ENCODE measurements at regions not wholly inside any gene's neighbourhood (a gene's known extent, or its start where the extent isn't known, plus 50 kb on each side); places are given as distances from the start of the nearest gene placed in this dataset.
"Not testable (repeated sequence)": the region's sequence is repeated elsewhere in the genome, so short reads cannot be mapped to it uniquely, and the experiment has no call there.

DNA sequence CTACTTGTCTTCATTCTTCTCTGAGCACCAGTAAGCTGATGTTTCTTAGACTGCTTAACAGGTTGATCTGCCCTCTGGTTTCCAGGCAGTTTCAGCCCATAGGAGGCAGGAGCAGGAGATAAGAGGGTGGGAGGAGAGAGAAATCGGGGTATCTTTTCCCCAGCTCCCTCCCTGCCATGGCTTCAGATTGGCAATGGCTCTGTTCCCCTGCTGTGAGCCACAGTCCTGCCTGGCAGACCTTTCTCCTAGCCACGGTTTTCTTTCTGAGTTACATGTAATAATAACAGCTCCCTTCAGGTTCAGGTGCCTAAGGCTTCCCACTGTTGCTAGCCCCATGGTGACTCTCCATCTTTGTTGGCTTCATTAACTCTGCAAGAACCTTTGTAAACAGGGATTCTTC, 115.3 kb downstream of the CD83 start:
- no peak for DNase-seq (ENCODE audit: low read depth)

DNA sequence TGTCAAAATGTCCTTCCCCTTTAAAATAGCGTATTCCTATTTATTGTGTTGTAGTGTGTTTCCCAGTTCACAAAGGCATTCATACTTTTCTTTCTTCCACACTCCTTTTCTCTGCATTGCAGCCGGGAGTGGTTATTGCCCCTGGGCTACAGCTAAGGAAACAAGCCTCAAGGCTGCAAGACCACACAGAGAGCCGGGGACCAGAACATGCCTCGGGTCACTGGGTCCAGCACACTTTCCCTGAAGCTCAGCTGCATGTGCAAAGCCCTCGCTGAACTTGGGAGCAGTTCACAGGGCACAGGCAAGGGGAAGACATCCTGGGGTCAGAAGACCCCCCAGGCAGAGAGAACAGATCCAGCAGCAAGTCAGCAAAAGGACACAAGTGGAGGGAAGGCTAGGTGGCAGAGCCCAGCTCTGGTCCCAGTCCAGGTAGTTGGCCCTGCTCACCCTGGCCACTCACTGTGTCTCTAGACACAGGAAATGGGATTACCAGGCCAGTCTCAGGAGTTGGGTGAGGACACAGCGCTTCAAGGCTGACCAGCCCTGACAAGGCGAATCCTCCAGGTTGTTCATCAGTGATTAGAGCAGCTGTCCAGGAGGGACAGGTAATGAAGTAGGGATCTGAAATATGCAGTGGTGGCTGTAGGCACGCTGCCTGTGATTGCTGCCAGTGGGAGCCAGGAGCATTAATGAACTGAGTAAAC, 118.2 kb downstream of the CD83 start:
- DNase-seq (ENCODE audit: low read depth), result no peak
- TF ChIP-seq, protein P1, sequence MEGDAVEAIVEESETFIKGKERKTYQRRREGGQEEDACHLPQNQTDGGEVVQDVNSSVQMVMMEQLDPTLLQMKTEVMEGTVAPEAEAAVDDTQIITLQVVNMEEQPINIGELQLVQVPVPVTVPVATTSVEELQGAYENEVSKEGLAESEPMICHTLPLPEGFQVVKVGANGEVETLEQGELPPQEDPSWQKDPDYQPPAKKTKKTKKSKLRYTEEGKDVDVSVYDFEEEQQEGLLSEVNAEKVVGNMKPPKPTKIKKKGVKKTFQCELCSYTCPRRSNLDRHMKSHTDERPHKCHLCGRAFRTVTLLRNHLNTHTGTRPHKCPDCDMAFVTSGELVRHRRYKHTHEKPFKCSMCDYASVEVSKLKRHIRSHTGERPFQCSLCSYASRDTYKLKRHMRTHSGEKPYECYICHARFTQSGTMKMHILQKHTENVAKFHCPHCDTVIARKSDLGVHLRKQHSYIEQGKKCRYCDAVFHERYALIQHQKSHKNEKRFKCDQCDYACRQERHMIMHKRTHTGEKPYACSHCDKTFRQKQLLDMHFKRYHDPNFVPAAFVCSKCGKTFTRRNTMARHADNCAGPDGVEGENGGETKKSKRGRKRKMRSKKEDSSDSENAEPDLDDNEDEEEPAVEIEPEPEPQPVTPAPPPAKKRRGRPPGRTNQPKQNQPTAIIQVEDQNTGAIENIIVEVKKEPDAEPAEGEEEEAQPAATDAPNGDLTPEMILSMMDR (IDR thresholded peaks at IDR 0.05; ENCODE audit: control insufficient read depth, insufficient read depth, low read depth, low read length, missing control alignments), result no peak

More for the DNA sequence above, 115.3 kb downstream of the CD83 start:
- TF ChIP-seq, protein P1 (IDR thresholded peaks at IDR 0.05; ENCODE audit: control insufficient read depth, insufficient read depth, low read depth, low read length, missing control alignments), result no peak
- H3K4me3 ChIP-seq (ENCODE audit: control insufficient read depth, low read depth, low read length), result no peak overlapping the region

GRCh38 chr6:14239097-14239496, 121.5 kb downstream of the CD83 start:
- H3K4me3 ChIP-seq (ENCODE audit: control insufficient read depth, low read depth, low read length), result no peak overlapping the region
- TF ChIP-seq, protein P1 (IDR thresholded peaks at IDR 0.05; ENCODE audit: control insufficient read depth, insufficient read depth, low read depth, low read length, missing control alignments), result no peak
- DNase-seq (ENCODE audit: low read depth), result no peak

More for the DNA sequence above, 118.2 kb downstream of the CD83 start:
- no peak overlapping the region for H3K4me3 ChIP-seq (ENCODE audit: control insufficient read depth, low read depth, low read length)

DNA sequence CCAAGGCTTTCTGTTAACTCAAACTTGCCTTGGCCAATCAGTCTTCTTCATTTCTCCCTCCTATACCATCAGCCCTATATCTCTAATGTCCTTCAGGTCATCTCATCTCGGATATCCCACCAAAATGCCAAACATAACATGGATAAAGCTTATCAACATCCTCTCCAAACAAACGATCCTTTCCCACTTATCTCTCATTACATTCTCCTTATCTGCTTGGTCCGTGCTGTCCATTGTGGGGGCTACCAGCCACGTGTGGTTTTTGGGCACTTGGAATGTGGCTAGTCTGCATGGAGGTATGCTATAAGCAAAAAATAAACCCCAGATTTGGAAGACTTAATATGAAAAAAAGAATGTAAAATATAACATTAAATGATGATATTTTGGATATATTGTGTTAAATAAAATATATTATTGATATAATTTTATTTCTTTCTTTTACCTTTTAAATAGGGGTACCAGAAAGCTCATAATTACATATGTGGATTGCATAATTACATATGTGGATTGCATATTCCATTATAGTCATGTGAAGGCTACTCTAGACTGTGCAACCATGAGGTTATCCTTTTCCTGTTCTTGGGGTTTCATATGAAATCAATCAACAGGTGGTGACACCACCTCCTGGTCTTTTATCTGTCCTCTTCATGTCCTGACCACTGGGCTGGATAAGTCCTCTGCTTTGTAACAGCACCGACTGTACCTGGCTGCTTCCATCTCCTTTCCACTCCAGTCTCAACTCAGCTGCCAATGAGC, 123.0 kb downstream of the CD83 start:
- no peak for DNase-seq (ENCODE audit: low read depth)
- no peak overlapping the region for H3K4me3 ChIP-seq (ENCODE audit: control insufficient read depth, low read depth, low read length)
- TF ChIP-seq, protein P1 (IDR thresholded peaks at IDR 0.05; ENCODE audit: control insufficient read depth, insufficient read depth, low read depth, low read length, missing control alignments), result no peak

GRCh38 chr6:14241255-14242070, 123.9 kb downstream of the CD83 start:
- TF ChIP-seq, protein P1 (IDR thresholded peaks at IDR 0.05; ENCODE audit: control insufficient read depth, insufficient read depth, low read depth, low read length, missing control alignments), result no peak
- H3K4me3 ChIP-seq (ENCODE audit: control insufficient read depth, low read depth, low read length), result no peak overlapping the region
- no peak for DNase-seq (ENCODE audit: low read depth)

GRCh38 chr6:14242912-14243311, 125.3 kb downstream of the CD83 start:
- DNase-seq (ENCODE audit: low read depth); H3K4me3 ChIP-seq (ENCODE audit: control insufficient read depth, low read depth, low read length): not testable (repeated sequence)
